ENCODE measurements at regions not wholly inside any gene's neighbourhood (a gene's known extent, or its start where the extent isn't known, plus 50 kb on each side); places are given as distances from the start of the nearest gene placed in this dataset.

- TF ChIP-seq POLR2AphosphoS5 (IDR thresholded peaks at IDR 0.05; ENCODE audit: low read length): no peak
- TF ChIP-seq, protein P1, sequence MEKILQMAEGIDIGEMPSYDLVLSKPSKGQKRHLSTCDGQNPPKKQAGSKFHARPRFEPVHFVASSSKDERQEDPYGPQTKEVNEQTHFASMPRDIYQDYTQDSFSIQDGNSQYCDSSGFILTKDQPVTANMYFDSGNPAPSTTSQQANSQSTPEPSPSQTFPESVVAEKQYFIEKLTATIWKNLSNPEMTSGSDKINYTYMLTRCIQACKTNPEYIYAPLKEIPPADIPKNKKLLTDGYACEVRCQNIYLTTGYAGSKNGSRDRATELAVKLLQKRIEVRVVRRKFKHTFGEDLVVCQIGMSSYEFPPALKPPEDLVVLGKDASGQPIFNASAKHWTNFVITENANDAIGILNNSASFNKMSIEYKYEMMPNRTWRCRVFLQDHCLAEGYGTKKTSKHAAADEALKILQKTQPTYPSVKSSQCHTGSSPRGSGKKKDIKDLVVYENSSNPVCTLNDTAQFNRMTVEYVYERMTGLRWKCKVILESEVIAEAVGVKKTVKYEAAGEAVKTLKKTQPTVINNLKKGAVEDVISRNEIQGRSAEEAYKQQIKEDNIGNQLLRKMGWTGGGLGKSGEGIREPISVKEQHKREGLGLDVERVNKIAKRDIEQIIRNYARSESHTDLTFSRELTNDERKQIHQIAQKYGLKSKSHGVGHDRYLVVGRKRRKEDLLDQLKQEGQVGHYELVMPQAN (conservative IDR thresholded peaks at IDR 0.05): no peak
- TF ChIP-seq CTCF (IDR thresholded peaks at IDR 0.05 in 2 of 3, conservative IDR thresholded peaks at IDR 0.05 in 1 of 3; ENCODE audit: control insufficient read depth in 2 of 3, extremely low read depth in 1 of 3, insufficient read depth in 1 of 3, low read depth in 3 of 3, low read length in 3 of 3): no peak
- no peak for TF ChIP-seq BHLHE40 (IDR thresholded peaks at IDR 0.05; ENCODE audit: borderline replicate concordance in 1 of 2, low read depth in 2 of 2, low read length in 1 of 2)
- no peak for TF ChIP-seq MYC (IDR thresholded peaks at IDR 0.05; ENCODE audit: insufficient read depth, insufficient read length, insufficient replicate concordance, low read length, severe bottlenecking)
- no peak for TF ChIP-seq ZBTB33 (IDR thresholded peaks at IDR 0.05)
These were observed 98.2 kb upstream of the AGTR1 start for GRCh38 chr3:148599481-148599880.
